CD4-positive, alpha-beta T cell treated with Interleukin-21 for 1 hour (primary cell): ENCODE measurements at regions not wholly inside any gene's neighbourhood (a gene's known extent, or its start where the extent isn't known, plus 50 kb on each side); places are given as distances from the start of the nearest gene placed in this dataset.
A peak's percentile ranks its signal among the peaks of the same experiment; 100 is the strongest.
"Not testable (repeated sequence)": the region's sequence is repeated elsewhere in the genome, so short reads cannot be mapped to it uniquely, and the experiment has no call there.

Experiments used
- DNase-seq: peaks from one replicate; pipeline ENCODE4 v3.0.0-alpha.2; 2020

GRCh38 chr2:121059651-121060649 is 225.1 kb downstream of the TFCP2L1 start:
- DNase-seq = no peak

GRCh38 chr2:121061633-121062032 is 223.4 kb downstream of the TFCP2L1 start:
- no peak for DNase-seq

GRCh38 chr2:121063471-121063870 is 221.5 kb downstream of the TFCP2L1 start:
- DNase-seq = no peak

- no peak for DNase-seq
These were observed 220.8 kb downstream of the TFCP2L1 start for GRCh38 chr2:121064186-121064585.

GRCh38 chr2:121065239-121065638 is 219.8 kb downstream of the TFCP2L1 start:
- no peak for DNase-seq

GRCh38 chr2:121066526-121066925 is 218.5 kb downstream of the TFCP2L1 start:
- no peak for DNase-seq

- DNase-seq = no peak
These were observed 216.2 kb downstream of the TFCP2L1 start for GRCh38 chr2:121068851-121069250.

GRCh38 chr2:121069434-121069969 is 215.5 kb downstream of the TFCP2L1 start:
- DNase-seq = no peak

GRCh38 chr2:121070061-121070460 is 214.9 kb downstream of the TFCP2L1 start:
- not testable (repeated sequence) for DNase-seq

- DNase-seq = peak; percentile 22
These were observed 213.9 kb downstream of the TFCP2L1 start for GRCh38 chr2:121071034-121071504.

GRCh38 chr2:121072784-121073183 is 212.2 kb downstream of the TFCP2L1 start:
- DNase-seq = no peak

GRCh38 chr2:121073320-121074210 is 211.4 kb downstream of the TFCP2L1 start:
- DNase-seq = no peak

- no peak for DNase-seq
These were observed 210.6 kb downstream of the TFCP2L1 start for GRCh38 chr2:121074293-121074932.

GRCh38 chr2:121075006-121075551 is 209.9 kb downstream of the TFCP2L1 start:
- DNase-seq = no peak

GRCh38 chr2:121075641-121076497 is 209.1 kb downstream of the TFCP2L1 start:
- DNase-seq = no peak

GRCh38 chr2:121076498-121076820 is 208.5 kb downstream of the TFCP2L1 start:
- DNase-seq = no peak

- DNase-seq = peak; percentile 43
These were observed 208.0 kb downstream of the TFCP2L1 start for GRCh38 chr2:121076885-121077549.

- no peak for DNase-seq
These were observed 206.1 kb downstream of the TFCP2L1 start for GRCh38 chr2:121078899-121079298.

- peak; percentile 22 for DNase-seq
These were observed 204.8 kb downstream of the TFCP2L1 start for GRCh38 chr2:121080013-121080772.

GRCh38 chr2:121081701-121082100 is 203.3 kb downstream of the TFCP2L1 start:
- DNase-seq = no peak
